Caki2 (cell line): ENCODE measurements at regions not wholly inside any gene's neighbourhood (a gene's known extent, or its start where the extent isn't known, plus 50 kb on each side); places are given as distances from the start of the nearest gene placed in this dataset.
A peak's percentile ranks its signal among the peaks of the same experiment; 100 is the strongest.

Experiments
- DNase-seq: peaks from one replicate; pipeline ENCODE4 v3.0.0-alpha.2; 2015; ENCODE audit warnings: low read depth
- in situ Hi-C: cut with HindIII; loops from 2 replicates; pipeline ENCODE4 v1.10.0; 2016; ENCODE audit warnings: low sequenced_read_pairs, low pct_unique_long_range_greater_than_20kb, mixed read lengths

GRCh38 chr9:104264431-104264830 lies 170.3 kb downstream of the SMC2 start:
- in situ Hi-C loops, result no loop called here
- no peak for DNase-seq

GRCh38 chr9:104269374-104269773 lies 175.3 kb downstream of the SMC2 start:
- DNase-seq, result no peak
- in situ Hi-C loops, result no loop called here

GRCh38 chr9:104269996-104270963 lies 176.2 kb downstream of the SMC2 start:
- in situ Hi-C loops, result no loop called here
- peak; percentile 17 for DNase-seq

GRCh38 chr9:104276709-104277245 lies 182.7 kb downstream of the SMC2 start:
- in situ Hi-C loops, result no loop called here
- DNase-seq, result no peak

- DNase-seq, result no peak
- in situ Hi-C loops, result no loop called here
Measured at GRCh38 chr9:104278929-104279496, 184.9 kb downstream of the SMC2 start.

- in situ Hi-C loops, result no loop called here
- DNase-seq, result peak; percentile 8
Measured at GRCh38 chr9:104279535-104280177, 185.5 kb downstream of the SMC2 start.

GRCh38 chr9:104280178-104280560 lies 186.1 kb downstream of the SMC2 start:
- in situ Hi-C loops, result no loop called here
- peak; percentile 21 for DNase-seq

GRCh38 chr9:104280711-104281110 lies 186.6 kb downstream of the SMC2 start:
- DNase-seq, result no peak
- in situ Hi-C loops, result no loop called here

- in situ Hi-C loops, result no loop called here
- no peak for DNase-seq
Measured at GRCh38 chr9:104286187-104286586, 192.1 kb downstream of the SMC2 start.

- DNase-seq, result no peak
Measured at GRCh38 chr9:104286799-104287198, 192.7 kb downstream of the SMC2 start.

GRCh38 chr9:104287253-104287878 lies 193.3 kb downstream of the SMC2 start:
- no peak for DNase-seq
- in situ Hi-C loops, result no loop called here

More at GRCh38 chr9:104286799-104287198, 192.7 kb downstream of the SMC2 start:
- in situ Hi-C loops, result no loop called here

- DNase-seq, result no peak
- in situ Hi-C loops, result no loop called here
Measured at GRCh38 chr9:104293877-104294276, 199.8 kb downstream of the SMC2 start.

- in situ Hi-C loops, result no loop called here
Measured at GRCh38 chr9:104300124-104300523, 203.9 kb upstream of the OR13F1 start.

GRCh38 chr9:104301755-104302154 lies 202.3 kb upstream of the OR13F1 start:
- in situ Hi-C loops, result no loop called here
- no peak for DNase-seq

More at GRCh38 chr9:104300124-104300523, 203.9 kb upstream of the OR13F1 start:
- DNase-seq, result no peak

GRCh38 chr9:104302775-104303174 lies 201.3 kb upstream of the OR13F1 start:
- in situ Hi-C loops, result no loop called here

GRCh38 chr9:104304925-104305324 lies 199.1 kb upstream of the OR13F1 start:
- in situ Hi-C loops, result no loop called here
- no peak for DNase-seq

More at GRCh38 chr9:104302775-104303174, 201.3 kb upstream of the OR13F1 start:
- DNase-seq, result no peak

- in situ Hi-C loops, result no loop called here
- DNase-seq, result no peak
Measured at GRCh38 chr9:104313396-104314110, 190.5 kb upstream of the OR13F1 start.
